Cardiac fibroblast (primary cell): ENCODE measurements at regions not wholly inside any gene's neighbourhood (a gene's known extent, or its start where the extent isn't known, plus 50 kb on each side); places are given as distances from the start of the nearest gene placed in this dataset.

Experiments
- DNase-seq, 2 donors: peaks; one replicate each; pipeline versions ENCODE4 v3.0.0 to v3.0.0-alpha.2; 2010; ENCODE audit warnings: low read depth in 2 of 2
- H3K4me3 ChIP-seq, 2 donors: replicated peaks in 1 of 2; 1 replicate in 1 of 2; 2 replicates in 1 of 2; pipeline ENCODE4 v1.5.1; 2011; ENCODE audit warnings: low read depth in 2 of 2, low read length in 2 of 2, mild to moderate bottlenecking in 2 of 2, moderate library complexity in 1 of 2
- TF ChIP-seq, protein P1 (sequence below): IDR thresholded peaks from one replicate; pipeline ENCODE4 v1.5.1; 2011; ENCODE audit warnings: low read depth, mild to moderate bottlenecking, low read length, inconsistent platforms

DNA sequence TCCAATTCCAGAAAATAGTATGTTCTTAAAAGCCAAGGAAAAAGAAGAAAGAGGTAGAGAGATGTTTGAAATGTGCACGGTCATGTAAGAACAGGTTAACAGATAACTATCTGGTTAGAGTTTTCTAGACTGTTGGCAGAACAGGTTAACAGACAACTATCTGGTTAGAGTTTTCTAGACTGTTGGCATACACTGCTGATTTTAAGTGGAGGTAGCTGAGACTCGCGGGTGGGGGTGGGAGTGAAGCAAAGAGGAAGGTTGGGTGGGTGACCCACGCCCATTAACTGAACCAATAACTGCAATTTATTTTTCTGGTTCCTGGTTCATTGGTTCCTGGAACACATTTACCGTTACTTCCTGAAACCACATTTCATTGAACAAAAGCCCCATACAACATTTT lies 157.5 kb downstream of the ELOVL4 start:
- H3K4me3 ChIP-seq = no peak overlapping the region
- TF ChIP-seq, protein P1, sequence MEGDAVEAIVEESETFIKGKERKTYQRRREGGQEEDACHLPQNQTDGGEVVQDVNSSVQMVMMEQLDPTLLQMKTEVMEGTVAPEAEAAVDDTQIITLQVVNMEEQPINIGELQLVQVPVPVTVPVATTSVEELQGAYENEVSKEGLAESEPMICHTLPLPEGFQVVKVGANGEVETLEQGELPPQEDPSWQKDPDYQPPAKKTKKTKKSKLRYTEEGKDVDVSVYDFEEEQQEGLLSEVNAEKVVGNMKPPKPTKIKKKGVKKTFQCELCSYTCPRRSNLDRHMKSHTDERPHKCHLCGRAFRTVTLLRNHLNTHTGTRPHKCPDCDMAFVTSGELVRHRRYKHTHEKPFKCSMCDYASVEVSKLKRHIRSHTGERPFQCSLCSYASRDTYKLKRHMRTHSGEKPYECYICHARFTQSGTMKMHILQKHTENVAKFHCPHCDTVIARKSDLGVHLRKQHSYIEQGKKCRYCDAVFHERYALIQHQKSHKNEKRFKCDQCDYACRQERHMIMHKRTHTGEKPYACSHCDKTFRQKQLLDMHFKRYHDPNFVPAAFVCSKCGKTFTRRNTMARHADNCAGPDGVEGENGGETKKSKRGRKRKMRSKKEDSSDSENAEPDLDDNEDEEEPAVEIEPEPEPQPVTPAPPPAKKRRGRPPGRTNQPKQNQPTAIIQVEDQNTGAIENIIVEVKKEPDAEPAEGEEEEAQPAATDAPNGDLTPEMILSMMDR = no peak
- no peak for DNase-seq

DNA sequence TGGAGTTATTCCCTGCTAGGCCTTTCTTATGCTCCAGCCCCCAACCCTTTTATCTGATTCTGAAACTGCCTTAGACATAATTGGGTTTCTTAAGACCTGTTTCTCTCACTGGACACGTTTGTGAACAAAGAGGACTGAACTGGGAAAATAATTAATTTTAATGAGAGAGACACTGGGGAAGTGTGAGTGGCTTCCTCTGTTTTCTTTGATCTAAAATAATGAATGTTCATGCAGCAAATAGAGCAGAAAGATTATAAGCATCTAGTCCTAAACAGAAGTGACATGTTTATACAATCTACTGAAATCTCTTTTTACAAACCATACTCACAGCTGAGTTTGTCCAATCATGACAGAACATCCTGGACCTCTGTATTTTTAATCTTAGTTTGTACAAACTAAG lies 157.6 kb downstream of the SH3BGRL2 start:
- no peak overlapping the region for H3K4me3 ChIP-seq
- TF ChIP-seq, protein P1 = no peak
- no peak for DNase-seq

DNA sequence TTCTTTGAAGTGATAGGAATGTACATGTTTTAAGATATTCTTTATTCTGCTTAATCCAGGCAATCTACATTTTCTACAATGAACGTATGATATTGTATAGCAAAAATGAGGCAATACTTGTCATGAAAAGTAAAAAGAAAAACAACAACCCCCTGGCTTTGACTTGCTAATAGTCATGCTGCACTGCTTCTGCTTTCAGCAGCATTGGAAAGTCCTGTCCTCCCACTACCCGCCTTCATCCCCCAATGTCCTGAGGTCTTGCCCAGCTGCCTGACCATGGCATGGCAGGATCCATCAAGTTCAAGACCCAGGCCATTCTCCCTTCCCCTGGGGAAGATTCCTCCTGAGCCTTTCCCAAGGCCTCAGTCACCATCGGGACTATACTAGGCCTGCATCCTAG lies 156.5 kb downstream of the SH3BGRL2 start:
- no peak for DNase-seq
- TF ChIP-seq, protein P1 = no peak
- no peak overlapping the region for H3K4me3 ChIP-seq

DNA sequence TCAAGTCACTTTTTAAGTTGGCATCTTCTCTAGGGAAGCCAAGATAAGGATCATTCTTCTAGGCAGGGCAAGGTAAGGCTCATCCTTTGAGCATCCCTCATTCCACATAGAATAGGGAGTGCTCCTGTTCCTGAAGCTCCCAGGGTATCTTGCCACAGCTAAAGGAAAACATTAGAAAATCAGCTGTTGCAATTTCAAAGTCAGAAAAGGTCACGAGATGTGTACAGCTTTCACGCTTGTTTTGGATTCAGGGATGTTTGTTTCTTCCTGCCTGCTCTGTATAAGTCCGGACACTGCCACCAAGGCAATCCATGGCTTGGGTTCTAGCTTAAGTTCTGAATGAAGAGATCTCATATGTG lies 153.2 kb downstream of the SH3BGRL2 start:
- H3K4me3 ChIP-seq = no peak overlapping the region
- TF ChIP-seq, protein P1 = no peak
- DNase-seq = no peak

DNA sequence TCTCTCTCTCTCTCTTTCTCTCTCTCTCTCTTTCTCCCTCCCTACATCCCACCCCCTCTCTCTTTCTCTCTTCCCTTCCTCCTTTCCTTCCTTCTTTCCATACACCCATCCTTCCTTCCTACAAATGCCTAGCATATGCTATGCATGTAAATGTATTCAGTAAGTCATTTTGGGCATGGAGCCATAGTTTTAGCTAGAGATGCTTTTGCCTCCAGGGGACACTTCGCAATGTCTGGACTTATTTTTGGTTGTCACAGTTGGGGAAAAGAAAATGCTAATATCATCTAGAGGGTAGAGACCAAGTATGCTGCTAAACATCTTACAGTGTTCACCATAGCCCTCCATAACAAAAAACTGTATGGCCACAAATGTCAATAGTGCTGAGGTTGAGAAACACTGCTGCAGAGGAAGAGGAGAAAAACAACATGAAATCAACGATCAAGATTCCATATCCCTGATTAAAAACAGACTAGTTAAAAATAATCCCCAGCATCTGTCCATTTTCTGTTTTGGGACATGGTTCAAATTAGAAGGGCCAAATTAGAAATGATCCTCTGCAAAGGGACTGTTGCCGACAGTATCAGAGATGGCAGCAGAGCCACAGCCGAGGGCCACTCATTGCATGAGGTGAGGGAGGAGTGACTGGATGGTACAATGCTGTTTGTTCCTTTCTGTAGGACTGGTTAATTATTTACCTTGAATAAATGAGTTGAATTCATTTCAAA lies 152.7 kb downstream of the SH3BGRL2 start:
- no peak overlapping the region for H3K4me3 ChIP-seq
- TF ChIP-seq, protein P1 = no peak
- DNase-seq = no peak

DNA sequence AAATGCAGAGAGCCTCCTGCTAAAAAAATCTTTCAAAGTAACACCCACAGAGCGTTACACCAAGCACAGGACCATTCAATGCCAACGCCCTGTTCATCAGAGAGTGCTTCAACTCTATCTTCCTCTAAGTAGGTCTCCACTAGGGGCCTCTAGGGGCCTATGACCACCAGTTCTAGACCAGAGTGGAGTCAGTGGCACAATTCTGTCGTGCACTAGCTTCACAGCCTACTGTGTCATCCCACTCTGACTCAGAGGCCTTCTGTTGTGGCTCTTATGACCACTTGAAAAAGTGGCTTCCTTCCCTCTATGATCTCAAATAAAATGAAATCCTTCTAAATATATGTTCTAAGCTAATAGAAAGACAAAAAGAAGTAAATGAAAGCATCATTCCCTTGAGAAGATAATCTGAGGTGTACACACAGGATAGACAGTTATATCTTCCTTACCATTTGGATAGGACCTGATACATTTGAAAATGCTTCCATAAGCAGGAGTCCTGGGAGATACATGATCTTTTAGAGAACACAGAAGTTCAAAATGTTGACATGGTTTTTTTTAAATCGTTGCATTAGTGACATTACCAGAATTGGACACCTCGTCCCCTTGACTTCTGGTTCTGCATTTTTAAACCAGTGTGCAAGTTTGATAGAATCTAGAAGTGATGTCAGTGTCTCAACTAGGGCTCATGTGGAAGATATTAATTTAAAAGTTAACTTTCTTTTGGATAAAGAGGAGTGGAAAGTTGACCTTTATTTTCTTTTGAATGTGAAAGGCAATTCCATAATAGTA lies 151.9 kb downstream of the SH3BGRL2 start:
- TF ChIP-seq, protein P1 = no peak
- peak in 1 of 2 donors; percentile 2 for DNase-seq
- no peak overlapping the region for H3K4me3 ChIP-seq
